Activated naive CD8-positive, alpha-beta T cell treated with anti-CD3 and anti-CD28 coated beads, Interleukin-2, amount 10 ng/mL, durations not matched to agents 7 days and 5 days (primary cell): ENCODE measurements at regions not wholly inside any gene's neighbourhood (a gene's known extent, or its start where the extent isn't known, plus 50 kb on each side); places are given as distances from the start of the nearest gene placed in this dataset.

Experiments
- ATAC-seq: fragments of 150-1000 bp; cut with Tn5 transposase; one replicate; pipeline ENCODE4 v1.10.0; 2021; ENCODE audit warnings: low read depth, moderate library complexity
- POLR2A ChIA-PET: fragments of 350-600 bp; sonication (Branson Sonifier 250); formaldehyde crosslinking; loops from one replicate; lab custom pipeline; 2021; ENCODE audit warnings: antibody characterized with exemption; lab: Charles Lee
- DNase-seq: peaks from one replicate; pipeline ENCODE4 v3.0.0; 2021
- H3K27ac Mint-ChIP-seq: one replicate; pipeline ENCODE4 v1.8.0; 2022; ENCODE audit warnings: mild to moderate bottlenecking, mixed read lengths
- H3K27me3 Mint-ChIP-seq: one replicate; pipeline ENCODE4 v1.8.0; 2022; ENCODE audit warnings: mild to moderate bottlenecking, moderate library complexity, mixed read lengths
- H3K36me3 Mint-ChIP-seq: one replicate; pipeline ENCODE4 v1.8.0; 2021; ENCODE audit warnings: mild to moderate bottlenecking, mixed read lengths
- H3K4me1 Mint-ChIP-seq: one replicate; pipeline ENCODE4 v1.8.0; 2021; ENCODE audit warnings: mixed read lengths
- H3K4me3 Mint-ChIP-seq: one replicate; pipeline ENCODE4 v1.8.0; 2022; ENCODE audit warnings: mild to moderate bottlenecking, moderate library complexity, mixed read lengths
- H3K9me3 Mint-ChIP-seq: one replicate; pipeline ENCODE4 v1.8.0; 2021; ENCODE audit warnings: mixed read lengths

GRCh38 chr3:72231439-72232196 is 446.7 kb upstream of the PROK2 start:
- ATAC-seq (no peak), DNase-seq (no peak)
- Mint-ChIP-seq H3K36me3 (no peaks in the 10 kb centered on the region), H3K4me3 (no peak overlapping the region), H3K4me1 (no peaks in the 10 kb centered on the region), H3K27ac (no peak overlapping the region), H3K9me3 (peaks cover 4% of the 10 kb centered on the region), H3K27me3 (no peaks in the 10 kb centered on the region)
- POLR2A ChIA-PET = no interaction called here

GRCh38 chr3:72230774-72231379 is 445.9 kb upstream of the PROK2 start:
- H3K9me3 Mint-ChIP-seq = peaks cover 4% of the 10 kb centered on the region
- POLR2A ChIA-PET = no interaction called here
- no peak for DNase-seq

GRCh38 chr3:72229952-72230351 is 445.0 kb upstream of the PROK2 start:
- POLR2A ChIA-PET = no interaction called here
- no peaks in the 10 kb centered on the region for H3K27me3 Mint-ChIP-seq
- H3K9me3 Mint-ChIP-seq = peaks cover 12% of the 10 kb centered on the region
- no peaks in the 10 kb centered on the region for H3K4me1 Mint-ChIP-seq
- ATAC-seq (no peak), DNase-seq (no peak)
- H3K4me3 Mint-ChIP-seq = no peak overlapping the region
- no peak overlapping the region for H3K27ac Mint-ChIP-seq
- H3K36me3 Mint-ChIP-seq = no peaks in the 10 kb centered on the region

More at GRCh38 chr3:72230774-72231379, 445.9 kb upstream of the PROK2 start:
- H3K36me3 Mint-ChIP-seq = no peaks in the 10 kb centered on the region
- H3K4me3 Mint-ChIP-seq = no peak overlapping the region
- H3K27ac Mint-ChIP-seq = no peak overlapping the region
- no peaks in the 10 kb centered on the region for H3K27me3 Mint-ChIP-seq
- no peak for ATAC-seq
- H3K4me1 Mint-ChIP-seq = no peaks in the 10 kb centered on the region

- H3K4me1 Mint-ChIP-seq = no peaks in the 10 kb centered on the region
- no peaks in the 10 kb centered on the region for H3K36me3 Mint-ChIP-seq
Measured at GRCh38 chr3:72227486-72228070, 442.6 kb upstream of the PROK2 start.

GRCh38 chr3:72224804-72225509 is 440.0 kb upstream of the PROK2 start:
- no peak for DNase-seq
- ATAC-seq = no peak
- no peak overlapping the region for H3K4me3 Mint-ChIP-seq

More at GRCh38 chr3:72227486-72228070, 442.6 kb upstream of the PROK2 start:
- no peak overlapping the region for H3K27ac Mint-ChIP-seq
- DNase-seq (no peak), ATAC-seq (no peak)
- no peaks in the 10 kb centered on the region for H3K27me3 Mint-ChIP-seq
- POLR2A ChIA-PET = no interaction called here
- H3K9me3 Mint-ChIP-seq = peaks cover 17% of the 10 kb centered on the region
- no peak overlapping the region for H3K4me3 Mint-ChIP-seq

GRCh38 chr3:72223628-72224027 is 438.7 kb upstream of the PROK2 start:
- DNase-seq = no peak
- POLR2A ChIA-PET = no interaction called here
- Mint-ChIP-seq H3K27ac (no peak overlapping the region), H3K4me1 (no peaks in the 10 kb centered on the region), H3K9me3 (peaks cover 18% of the 10 kb centered on the region), H3K4me3 (no peak overlapping the region), H3K36me3 (no peaks in the 10 kb centered on the region), H3K27me3 (no peaks in the 10 kb centered on the region)
- ATAC-seq = no peak

More at GRCh38 chr3:72224804-72225509, 440.0 kb upstream of the PROK2 start:
- no peaks in the 10 kb centered on the region for H3K36me3 Mint-ChIP-seq
- H3K4me1 Mint-ChIP-seq = no peaks in the 10 kb centered on the region
- H3K9me3 Mint-ChIP-seq = peaks cover 17% of the 10 kb centered on the region
- POLR2A ChIA-PET = no interaction called here
- H3K27ac Mint-ChIP-seq = no peak overlapping the region
- no peaks in the 10 kb centered on the region for H3K27me3 Mint-ChIP-seq

GRCh38 chr3:72223116-72223515 is 438.2 kb upstream of the PROK2 start:
- POLR2A ChIA-PET = no interaction called here
- H3K27ac Mint-ChIP-seq = no peak overlapping the region
- H3K9me3 Mint-ChIP-seq = peaks cover 18% of the 10 kb centered on the region
- DNase-seq (no peak), ATAC-seq (no peak)
- no peaks in the 10 kb centered on the region for H3K27me3 Mint-ChIP-seq
- no peaks in the 10 kb centered on the region for H3K36me3 Mint-ChIP-seq
- no peaks in the 10 kb centered on the region for H3K4me1 Mint-ChIP-seq
- H3K4me3 Mint-ChIP-seq = no peak overlapping the region

- ATAC-seq = no peak
- POLR2A ChIA-PET = no interaction called here
- H3K27ac Mint-ChIP-seq = no peak overlapping the region
- H3K9me3 Mint-ChIP-seq = peaks cover 18% of the 10 kb centered on the region
- H3K36me3 Mint-ChIP-seq = no peaks in the 10 kb centered on the region
- H3K4me1 Mint-ChIP-seq = no peaks in the 10 kb centered on the region
- no peak overlapping the region for H3K4me3 Mint-ChIP-seq
- no peaks in the 10 kb centered on the region for H3K27me3 Mint-ChIP-seq
- DNase-seq = no peak
Measured at GRCh38 chr3:72222410-72222809, 437.5 kb upstream of the PROK2 start.

- Mint-ChIP-seq H3K36me3 (no peaks in the 10 kb centered on the region), H3K27me3 (no peaks in the 10 kb centered on the region), H3K4me1 (no peaks in the 10 kb centered on the region), H3K9me3 (peaks cover 14% of the 10 kb centered on the region), H3K27ac (no peak overlapping the region), H3K4me3 (no peak overlapping the region)
- POLR2A ChIA-PET = no interaction called here
- no peak for ATAC-seq
- no peak for DNase-seq
Measured at GRCh38 chr3:72220946-72221345, 436.0 kb upstream of the PROK2 start.

GRCh38 chr3:72219752-72220151 is 434.8 kb upstream of the PROK2 start:
- H3K9me3 Mint-ChIP-seq = peaks cover 4% of the 10 kb centered on the region
- DNase-seq (no peak), ATAC-seq (no peak)
- H3K36me3 Mint-ChIP-seq = no peaks in the 10 kb centered on the region
- H3K4me1 Mint-ChIP-seq = no peaks in the 10 kb centered on the region
- no peaks in the 10 kb centered on the region for H3K27me3 Mint-ChIP-seq
- POLR2A ChIA-PET = interaction anchor here (0.7 kb wide), 1 partner anchor 71 kb away, joined by 3 read pairs; no protein-coding TSS in a partner anchor
- no peak overlapping the region for H3K27ac Mint-ChIP-seq
- no peak overlapping the region for H3K4me3 Mint-ChIP-seq

- Mint-ChIP-seq H3K36me3 (no peaks in the 10 kb centered on the region), H3K27ac (no peak overlapping the region), H3K4me1 (no peaks in the 10 kb centered on the region), H3K27me3 (no peaks in the 10 kb centered on the region), H3K9me3 (peaks cover 1% of the 10 kb centered on the region), H3K4me3 (no peak overlapping the region)
- POLR2A ChIA-PET = no interaction called here
- no peak for DNase-seq
- no peak for ATAC-seq
Measured at GRCh38 chr3:72217570-72217969, 432.6 kb upstream of the PROK2 start.

GRCh38 chr3:72214066-72214951 is 429.4 kb upstream of the PROK2 start:
- ATAC-seq = no peak
- POLR2A ChIA-PET = no interaction called here

More at GRCh38 chr3:72214066-72214951, 429.4 kb upstream of the PROK2 start:
- Mint-ChIP-seq H3K36me3 (no peaks in the 10 kb centered on the region), H3K4me3 (no peak overlapping the region), H3K27ac (no peak overlapping the region), H3K4me1 (no peaks in the 10 kb centered on the region), H3K27me3 (peaks cover 3% of the 10 kb centered on the region), H3K9me3 (no peaks in the 10 kb centered on the region)
- DNase-seq = no peak
